AG08395 (cell line): ENCODE measurements at regions not wholly inside any gene's neighbourhood (a gene's known extent, or its start where the extent isn't known, plus 50 kb on each side); places are given as distances from the start of the nearest gene placed in this dataset.
A peak's percentile ranks its signal among the peaks of the same experiment; 100 is the strongest.
"Not testable (repeated sequence)": the region's sequence is repeated elsewhere in the genome, so short reads cannot be mapped to it uniquely, and the experiment has no call there.

Experiments
- DNase-seq: peaks from one replicate; pipeline ENCODE4 v3.0.0; 2012; ENCODE audit warnings: mixed read lengths, low spot score

- no peak for DNase-seq
These were observed 97.3 kb upstream of the CARMIL1 start for GRCh38 chr6:25181923-25182322.

DNA sequence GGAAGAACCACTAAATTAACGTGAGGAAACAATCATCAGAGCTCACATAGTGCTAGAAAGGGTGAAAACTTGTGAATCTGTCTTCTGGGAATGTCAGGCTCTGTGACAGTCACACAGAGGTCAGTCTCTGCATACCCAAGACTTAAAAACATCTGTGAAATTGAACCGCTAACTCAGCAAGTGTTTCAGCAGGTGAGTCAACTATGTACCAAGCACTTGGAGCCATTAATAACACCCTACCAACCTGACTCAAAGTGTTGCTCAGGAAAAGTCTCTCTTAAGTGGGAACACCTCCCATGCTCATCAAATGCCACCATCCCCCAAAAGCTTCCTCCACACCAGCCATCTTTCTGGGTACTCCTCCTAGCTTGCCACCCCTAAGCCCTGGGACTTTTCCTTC lies 92.3 kb upstream of the CARMIL1 start:
- DNase-seq: no peak

DNA sequence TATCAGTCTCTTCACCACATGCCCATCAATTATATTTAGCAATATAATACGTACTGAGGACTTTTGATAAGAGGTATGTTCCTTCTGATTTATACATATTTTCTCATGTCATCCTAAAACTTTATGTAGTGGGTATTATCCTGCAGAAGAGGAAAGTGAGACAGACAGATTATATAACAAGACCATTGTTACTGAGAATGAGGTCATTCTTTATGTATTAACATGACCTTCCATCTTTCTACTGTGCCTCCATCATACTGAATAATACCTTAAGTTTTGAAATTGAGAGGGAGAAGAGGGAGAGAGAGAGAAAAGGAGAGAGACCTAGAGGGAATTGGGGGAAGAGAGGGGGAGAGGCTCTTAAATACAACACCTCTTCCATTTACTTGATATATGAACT lies 90.9 kb upstream of the CARMIL1 start:
- DNase-seq: no peak

GRCh38 chr6:25192590-25193459 lies 86.3 kb upstream of the CARMIL1 start:
- peak; percentile 74 for DNase-seq

DNA sequence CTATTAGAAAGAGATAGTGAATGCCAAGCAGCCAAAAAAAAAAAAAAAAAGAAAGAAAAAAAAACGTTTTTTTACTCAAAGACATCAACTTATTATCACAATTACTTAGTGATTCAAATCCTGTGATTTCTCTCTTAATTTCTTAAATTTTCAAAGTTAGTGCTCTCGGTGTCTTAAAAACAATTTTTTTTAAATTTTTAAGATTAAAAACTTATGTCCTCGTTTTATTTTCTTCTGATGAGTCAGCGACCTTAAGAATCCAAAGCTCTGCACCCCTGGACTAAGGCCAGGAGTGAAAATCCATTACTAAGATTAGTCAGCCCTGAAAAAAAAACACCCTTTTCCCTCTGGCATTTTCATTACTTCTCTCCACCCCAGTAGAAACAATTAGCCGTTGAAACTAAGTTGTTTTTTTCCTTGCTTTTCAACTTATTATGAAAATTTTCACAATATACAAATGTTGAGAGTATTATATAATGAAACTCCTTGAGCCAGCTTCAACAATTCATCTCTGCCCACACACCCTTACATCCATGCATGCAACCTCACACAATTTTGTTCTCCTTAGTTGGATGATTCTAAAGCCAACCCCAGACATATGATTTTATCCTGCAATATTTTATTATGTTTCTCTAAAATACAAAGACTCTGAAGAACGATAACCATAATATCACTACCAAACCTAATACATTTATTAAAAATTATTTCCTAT lies 85.6 kb upstream of the CARMIL1 start:
- DNase-seq: peak; percentile 87

DNA sequence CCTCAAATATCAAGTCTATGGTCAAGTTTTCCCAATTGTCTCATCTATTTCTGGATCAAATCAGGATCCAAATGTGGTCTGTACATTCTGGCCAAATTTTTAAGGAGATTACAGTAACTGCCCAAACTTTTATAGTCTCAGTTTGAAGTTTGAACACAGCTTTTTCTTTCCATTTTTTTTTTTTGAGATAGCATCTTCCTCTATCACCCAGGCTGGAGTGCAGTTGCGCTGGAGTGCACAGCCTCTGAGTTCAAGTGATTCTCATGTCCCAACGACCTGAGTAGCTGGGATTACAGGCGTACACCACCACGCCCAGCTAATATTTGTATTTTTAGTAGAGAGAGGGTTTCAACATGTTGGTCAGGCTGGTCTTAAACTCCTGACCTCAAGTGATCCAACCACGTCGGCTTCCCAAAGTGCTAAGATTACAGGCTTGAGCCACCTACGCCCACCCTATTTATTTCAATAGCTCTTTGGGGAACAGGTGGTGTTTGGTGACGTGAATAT lies 84.9 kb upstream of the CARMIL1 start:
- DNase-seq: no peak

- DNase-seq: no peak
These were observed 82.7 kb upstream of the CARMIL1 start for GRCh38 chr6:25196464-25196863.

DNA sequence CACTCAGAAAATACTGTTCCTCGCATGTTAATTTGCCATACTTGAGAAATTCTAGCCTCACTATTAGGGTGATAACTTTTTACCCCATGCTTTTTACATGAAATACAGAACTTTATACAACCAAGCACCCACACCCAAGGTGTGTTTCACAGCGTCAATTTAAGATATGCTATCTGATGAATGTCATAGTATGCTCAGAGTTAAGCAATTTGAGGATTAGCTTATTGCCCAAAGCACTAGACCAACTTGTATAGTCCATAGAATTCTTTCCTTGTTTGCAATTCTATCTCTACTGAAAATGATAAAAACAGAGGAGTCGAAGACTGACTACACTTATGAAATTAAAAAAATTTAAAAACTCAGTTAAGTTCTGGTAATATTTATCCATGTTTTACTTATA lies 82.1 kb upstream of the CARMIL1 start:
- no peak for DNase-seq

DNA sequence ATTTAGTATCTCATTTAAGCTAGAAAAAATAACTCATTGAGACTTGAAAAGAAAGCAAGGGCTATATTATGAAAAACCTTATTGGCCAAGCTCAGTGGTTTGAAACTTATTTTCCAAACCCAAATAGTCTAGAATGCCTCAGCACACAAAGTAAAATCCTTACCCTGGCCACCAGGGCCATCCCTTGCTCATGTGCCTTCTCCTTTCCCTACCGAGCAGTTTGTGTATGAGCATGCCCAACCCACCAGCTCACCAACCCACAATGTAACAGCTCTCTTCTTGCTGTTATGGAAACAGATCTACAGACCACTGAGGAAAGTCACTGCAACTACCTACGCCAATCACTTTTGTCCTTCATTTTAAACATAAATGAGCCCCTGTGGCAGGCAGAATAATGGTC lies 79.6 kb upstream of the CARMIL1 start:
- no peak for DNase-seq

DNA sequence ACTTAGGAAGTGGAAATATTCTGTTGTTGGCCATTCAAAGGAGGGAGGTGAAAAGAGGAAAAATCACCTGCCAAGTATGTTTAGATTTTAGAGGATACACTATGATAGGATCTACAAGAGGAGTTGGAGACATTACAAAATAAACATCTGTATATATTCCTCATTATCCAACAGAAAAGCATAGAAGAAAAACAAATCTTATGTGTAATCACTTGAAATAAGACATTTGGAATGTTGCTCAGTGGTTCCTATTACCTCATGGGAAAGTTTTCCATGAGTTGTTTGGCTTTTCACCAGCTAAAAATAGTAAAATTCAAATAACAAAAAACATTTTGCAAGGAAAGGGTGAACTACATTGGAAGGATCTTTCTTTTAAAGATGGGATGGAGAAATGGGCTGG lies 76.7 kb upstream of the CARMIL1 start:
- peak; percentile 61 for DNase-seq

DNA sequence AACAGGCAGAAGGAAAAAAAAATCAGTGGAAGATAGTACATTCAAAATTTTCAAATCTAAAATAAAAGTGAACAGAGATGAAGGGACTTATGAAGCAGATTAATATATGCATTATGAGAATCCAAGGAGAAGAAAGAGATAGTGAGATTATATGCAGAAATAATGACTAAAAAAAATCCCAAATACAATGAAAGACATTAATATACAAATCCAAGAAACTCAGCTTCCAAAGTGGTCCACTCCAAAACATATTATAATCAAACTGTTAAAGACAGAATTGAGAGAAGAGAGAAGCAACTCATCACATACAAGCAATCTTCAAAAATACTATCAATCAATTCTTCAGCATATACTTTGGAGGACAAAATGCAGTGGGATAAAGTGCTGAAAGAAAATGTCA lies 73.5 kb upstream of the CARMIL1 start:
- DNase-seq: no peak

GRCh38 chr6:25207453-25208155 lies 71.6 kb upstream of the CARMIL1 start:
- not testable (repeated sequence) for DNase-seq

DNA sequence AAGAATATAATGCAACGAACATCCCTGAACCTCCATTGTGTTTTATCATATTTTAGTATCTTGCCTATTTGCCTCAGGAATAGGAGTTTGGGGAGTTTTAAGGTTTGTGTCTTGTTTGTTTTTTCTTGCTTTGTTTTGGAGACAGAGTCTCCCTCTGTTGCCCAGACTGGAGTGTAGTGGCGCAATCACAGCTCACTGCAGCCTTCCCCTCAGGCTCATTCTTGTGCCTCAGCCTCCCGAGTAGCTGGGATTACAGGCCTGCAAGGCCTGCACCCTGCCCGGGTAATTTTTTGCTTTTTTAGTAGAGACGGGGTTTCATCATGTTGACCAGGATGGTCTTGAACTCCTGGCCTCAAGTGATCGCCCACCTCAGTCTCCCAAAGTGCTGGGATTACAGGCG lies 63.3 kb upstream of the CARMIL1 start:
- DNase-seq: no peak

DNA sequence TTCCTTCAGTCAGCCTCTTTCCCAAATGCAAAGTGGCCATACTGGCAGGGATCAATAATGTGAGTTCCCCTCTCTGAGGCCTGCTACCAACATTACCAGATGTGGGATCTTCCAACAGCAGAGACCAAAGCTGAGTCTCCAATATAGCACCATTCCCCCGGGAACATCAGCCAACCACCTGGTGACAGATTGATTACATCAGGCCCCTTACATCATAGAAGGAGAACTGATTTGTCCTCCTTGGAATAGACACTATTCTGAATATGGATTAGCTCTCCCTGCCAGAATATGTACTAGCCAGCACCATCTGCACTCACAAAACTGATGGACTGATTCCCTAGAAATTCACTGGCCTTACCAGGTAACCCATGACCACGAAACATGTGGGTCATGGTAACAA lies 61.9 kb upstream of the CARMIL1 start:
- no peak for DNase-seq

GRCh38 chr6:25217829-25218228 lies 61.3 kb upstream of the CARMIL1 start:
- DNase-seq: no peak

GRCh38 chr6:25218346-25218745 lies 60.8 kb upstream of the CARMIL1 start:
- DNase-seq: no peak

- no peak for DNase-seq
These were observed 59.8 kb upstream of the CARMIL1 start for GRCh38 chr6:25219216-25219916.

- DNase-seq: no peak
These were observed 59.3 kb upstream of the CARMIL1 start for GRCh38 chr6:25219917-25220278.

- DNase-seq: no peak
These were observed 58.3 kb upstream of the CARMIL1 start for GRCh38 chr6:25220857-25221256.

GRCh38 chr6:25222006-25222678 lies 57.0 kb upstream of the CARMIL1 start:
- DNase-seq: no peak

GRCh38 chr6:25223490-25223991 lies 55.6 kb upstream of the CARMIL1 start:
- DNase-seq: peak; percentile 73
